ENCODE measurements at regions not wholly inside any gene's neighbourhood (a gene's known extent, or its start where the extent isn't known, plus 50 kb on each side); places are given as distances from the start of the nearest gene placed in this dataset.

- TF ChIP-seq POLR2A (IDR thresholded peaks at IDR 0.05), result no peak
- TF ChIP-seq CTCF (IDR thresholded peaks at IDR 0.05), result no peak
- no peak for TF ChIP-seq EP300 (IDR thresholded peaks at IDR 0.05)
- no peak for TF ChIP-seq POLR2AphosphoS5 (IDR thresholded peaks at IDR 0.05)
These were observed 148.5 kb upstream of the SEL1L start for GRCh38 chr14:81682134-81682533.

Data from sigmoid colon (tissue), 4 donors.